ENCODE measurements at regions not wholly inside any gene's neighbourhood (a gene's known extent, or its start where the extent isn't known, plus 50 kb on each side); places are given as distances from the start of the nearest gene placed in this dataset.
A peak's percentile ranks its signal among the peaks of the same experiment; 100 is the strongest.

DNA sequence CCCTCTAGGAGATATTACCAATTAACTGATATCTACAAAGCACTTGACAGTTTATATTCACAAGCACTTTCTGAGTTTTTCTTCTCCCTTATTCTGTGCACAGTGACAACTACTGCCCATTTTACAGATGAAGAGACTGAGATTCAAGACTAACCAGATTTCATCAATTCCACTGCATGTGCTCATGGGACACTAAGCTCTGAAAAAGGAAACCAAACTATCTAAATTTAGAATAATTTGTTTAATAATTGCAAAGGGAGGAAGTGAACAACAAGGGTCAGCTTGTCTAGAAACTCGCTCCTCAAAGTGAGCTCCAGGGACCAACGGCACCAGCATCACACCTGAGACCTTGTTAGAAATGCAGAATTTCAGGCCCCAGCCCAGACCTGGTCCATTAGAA is 50.8 kb upstream of the MYLIP start:
- no peak for ATAC-seq
- H3K4me3 Mint-ChIP-seq, result no peak overlapping the region
- no peak overlapping the region for H3K27ac Mint-ChIP-seq
- peaks cover 22% of the 10 kb centered on the region for H3K27me3 Mint-ChIP-seq
- no peaks in the 10 kb centered on the region for H3K36me3 Mint-ChIP-seq
- no peaks in the 10 kb centered on the region for H3K9me3 Mint-ChIP-seq
- H3K4me1 Mint-ChIP-seq, result peaks cover 15% of the 10 kb centered on the region

DNA sequence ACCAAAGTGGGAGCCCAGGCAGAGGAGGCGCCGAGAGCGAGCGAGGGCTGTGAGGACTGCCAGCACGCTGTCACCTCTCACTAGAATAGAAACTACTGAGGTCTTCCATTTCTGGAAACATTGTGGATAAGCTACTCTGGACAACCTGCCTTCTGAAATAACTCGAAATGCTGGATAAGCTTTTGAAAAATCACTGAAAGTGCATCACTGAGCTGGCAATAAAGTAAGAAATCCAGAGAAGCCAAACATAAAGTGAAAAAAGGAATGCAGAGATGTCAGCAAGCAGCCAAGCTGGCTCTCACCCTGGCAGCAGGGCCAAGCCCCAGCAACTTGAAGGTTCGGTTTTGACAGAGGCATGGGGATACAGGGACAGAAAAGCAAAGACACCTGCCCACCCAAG is 59.2 kb upstream of the MYLIP start:
- no peaks in the 10 kb centered on the region for H3K9me3 Mint-ChIP-seq

DNA sequence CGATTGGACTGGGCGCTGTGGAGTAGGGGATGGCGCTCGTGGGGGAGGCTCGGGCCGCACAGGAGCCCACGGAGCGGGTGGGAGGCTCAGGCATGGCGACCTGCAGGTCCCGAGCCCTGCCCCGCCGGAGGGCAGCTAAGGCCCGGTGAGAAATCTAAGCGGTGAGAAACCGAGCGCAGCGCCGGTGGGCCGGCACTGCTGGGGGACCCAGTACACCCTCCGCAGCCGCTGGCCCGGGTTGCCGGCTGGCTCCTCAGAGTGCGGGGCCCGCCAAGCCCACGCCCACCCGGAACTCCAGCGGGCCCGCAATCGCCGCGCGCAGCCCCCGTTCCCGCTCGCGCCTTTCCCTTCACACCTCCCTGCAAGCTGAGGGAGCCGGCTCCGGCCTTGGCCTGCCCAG is 59.7 kb upstream of the MYLIP start:
- Mint-ChIP-seq H3K27ac (no peak overlapping the region), H3K9me3 (no peaks in the 10 kb centered on the region), H3K36me3 (no peaks in the 10 kb centered on the region), H3K27me3 (peaks cover 47% of the 10 kb centered on the region), H3K4me3 (no peak overlapping the region), H3K4me1 (no peaks in the 10 kb centered on the region)
- ATAC-seq, result peak; percentile 53

More for the DNA sequence above, 59.2 kb upstream of the MYLIP start:
- ATAC-seq, result no peak
- peaks cover 47% of the 10 kb centered on the region for H3K27me3 Mint-ChIP-seq
- H3K4me1 Mint-ChIP-seq, result no peaks in the 10 kb centered on the region
- no peak overlapping the region for H3K27ac Mint-ChIP-seq
- no peak overlapping the region for H3K4me3 Mint-ChIP-seq
- H3K36me3 Mint-ChIP-seq, result no peaks in the 10 kb centered on the region

DNA sequence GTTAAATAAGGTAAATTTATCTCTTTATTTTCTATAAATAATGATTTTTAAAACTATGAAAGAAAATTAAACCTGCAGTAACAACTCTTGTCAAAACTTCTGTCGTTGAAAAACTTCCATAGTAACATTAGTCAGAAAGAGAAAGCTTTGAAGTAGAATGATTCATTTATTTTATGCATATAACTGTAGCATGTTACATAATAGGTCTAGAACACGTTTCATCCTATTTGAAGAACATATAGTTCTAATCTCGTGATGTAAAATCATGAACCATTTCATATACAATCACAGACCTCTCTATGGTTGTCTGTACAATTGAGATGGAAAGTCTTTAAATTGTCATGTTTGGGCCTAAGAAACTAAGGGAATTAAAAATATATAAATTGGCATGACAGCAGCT is 61.3 kb upstream of the MYLIP start:
- Mint-ChIP-seq H3K4me1 (no peaks in the 10 kb centered on the region), H3K36me3 (no peaks in the 10 kb centered on the region), H3K27me3 (peaks cover 39% of the 10 kb centered on the region), H3K4me3 (no peak overlapping the region), H3K27ac (no peak overlapping the region), H3K9me3 (no peaks in the 10 kb centered on the region)
- no peak for ATAC-seq

DNA sequence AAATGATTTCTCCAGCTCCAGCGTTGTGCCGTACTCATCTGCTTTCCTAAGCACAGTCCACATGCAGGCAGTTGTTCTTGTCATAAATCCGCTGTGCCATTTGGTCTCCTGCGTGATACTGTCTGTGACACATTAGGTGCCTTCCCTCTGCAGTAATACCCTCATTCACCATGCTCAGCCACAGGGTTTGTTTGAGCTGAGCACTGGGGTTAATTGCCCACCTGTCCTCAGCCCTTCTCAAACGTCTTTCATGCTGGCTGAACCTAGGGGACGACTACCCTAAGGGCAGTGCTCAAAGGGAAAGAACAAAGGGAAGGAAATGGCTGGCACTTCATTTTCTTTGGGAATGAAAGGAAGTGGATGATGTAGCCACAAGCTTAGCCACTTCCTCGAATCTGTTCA is 64.2 kb upstream of the MYLIP start:
- Mint-ChIP-seq H3K4me3 (no peak overlapping the region), H3K27me3 (peaks cover 14% of the 10 kb centered on the region), H3K4me1 (no peaks in the 10 kb centered on the region)

DNA sequence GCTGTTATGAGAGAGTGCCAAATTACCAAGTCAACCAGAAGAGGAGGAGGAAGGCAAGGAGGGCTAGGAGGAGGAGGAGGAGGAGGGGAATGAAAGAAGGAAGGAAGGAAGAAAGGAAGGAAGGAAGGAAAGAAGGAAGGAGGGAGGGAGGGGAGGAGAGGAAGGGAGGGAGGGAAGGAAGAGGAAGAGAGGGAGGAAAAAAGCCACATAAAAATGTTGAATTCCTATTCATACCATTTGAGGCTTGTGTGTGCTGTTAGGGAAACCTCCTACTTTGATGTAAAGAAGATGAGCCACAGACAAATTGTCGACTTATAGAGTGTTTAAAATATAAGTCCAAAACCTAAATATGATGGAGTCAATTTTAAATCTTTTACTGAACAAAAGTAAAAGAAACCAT is 65.3 kb upstream of the MYLIP start:
- no peak for ATAC-seq
- Mint-ChIP-seq H3K27ac (no peak overlapping the region), H3K4me3 (no peak overlapping the region), H3K9me3 (no peaks in the 10 kb centered on the region), H3K4me1 (peaks cover 6% of the 10 kb centered on the region), H3K27me3 (peaks cover 14% of the 10 kb centered on the region), H3K36me3 (no peaks in the 10 kb centered on the region)

More for the DNA sequence above, 64.2 kb upstream of the MYLIP start:
- H3K9me3 Mint-ChIP-seq, result no peaks in the 10 kb centered on the region
- ATAC-seq, result no peak
- no peaks in the 10 kb centered on the region for H3K36me3 Mint-ChIP-seq
- H3K27ac Mint-ChIP-seq, result no peak overlapping the region

DNA sequence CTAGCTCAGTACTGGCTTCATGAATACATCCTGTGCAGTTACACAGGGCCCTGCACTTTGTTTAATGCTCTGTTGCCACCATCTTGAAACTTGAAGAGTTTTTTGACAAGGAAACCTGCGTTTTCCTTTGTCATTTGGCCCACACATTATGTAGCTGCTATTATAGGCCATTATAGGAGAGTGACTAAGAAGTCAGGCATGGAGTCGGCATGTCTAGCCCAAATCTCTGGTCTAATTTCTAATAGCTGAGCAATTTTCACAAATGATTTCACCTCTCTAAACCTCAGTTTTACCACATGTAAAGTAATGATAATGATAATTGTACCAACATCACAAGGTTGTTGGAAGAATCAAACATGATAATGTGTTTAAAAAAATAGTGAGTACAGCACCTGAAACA is 67.1 kb upstream of the MYLIP start:
- H3K4me1 Mint-ChIP-seq, result peaks cover 6% of the 10 kb centered on the region
- no peak overlapping the region for H3K27ac Mint-ChIP-seq
- no peaks in the 10 kb centered on the region for H3K36me3 Mint-ChIP-seq
- H3K4me3 Mint-ChIP-seq, result no peak overlapping the region
- no peak for ATAC-seq
- H3K27me3 Mint-ChIP-seq, result peaks cover 14% of the 10 kb centered on the region
- H3K9me3 Mint-ChIP-seq, result no peaks in the 10 kb centered on the region

DNA sequence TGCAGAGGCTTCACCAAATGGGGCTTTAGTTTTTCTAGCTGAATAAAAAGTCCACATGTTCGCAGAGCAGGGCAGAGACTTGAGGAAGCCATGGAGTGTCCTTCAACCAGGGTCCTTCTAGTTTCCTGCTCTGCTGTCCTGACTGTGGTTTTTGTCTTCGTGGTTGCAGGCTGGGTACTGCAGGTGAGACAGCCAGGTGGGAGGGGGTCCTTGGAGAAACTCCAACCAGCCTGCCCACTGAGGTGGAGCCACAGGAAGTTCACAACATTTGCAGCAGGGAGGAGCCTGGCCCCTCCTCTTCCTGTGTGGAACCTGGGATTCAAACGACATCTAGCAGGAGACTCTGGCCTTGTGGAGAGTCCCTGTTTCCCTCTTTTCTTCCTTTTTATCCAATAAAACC is 68.8 kb upstream of the MYLIP start:
- Mint-ChIP-seq H3K36me3 (no peaks in the 10 kb centered on the region), H3K4me3 (no peak overlapping the region), H3K9me3 (no peaks in the 10 kb centered on the region), H3K27me3 (peaks cover 2% of the 10 kb centered on the region), H3K27ac (no peak overlapping the region), H3K4me1 (peaks cover 6% of the 10 kb centered on the region)
- no peak for ATAC-seq

DNA sequence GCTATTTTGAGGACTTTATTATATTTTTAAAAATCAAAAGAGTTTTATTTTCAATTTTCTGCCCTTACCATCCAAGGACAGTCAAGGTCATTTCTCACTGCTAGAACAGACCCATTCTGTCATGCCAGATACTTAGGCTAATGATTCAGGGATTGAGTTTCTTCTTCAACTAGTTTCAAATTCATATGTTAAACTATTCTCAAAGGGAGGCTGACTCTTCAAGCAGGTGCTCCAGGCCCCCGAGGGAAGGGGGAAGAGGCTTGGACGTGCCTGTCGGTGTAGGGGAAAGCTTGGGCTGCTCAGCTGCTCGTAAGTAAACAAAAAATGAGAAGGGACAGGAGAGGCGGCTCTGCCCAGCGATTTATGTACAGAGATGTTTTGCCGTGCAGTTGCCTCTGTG is 69.4 kb upstream of the MYLIP start:
- no peaks in the 10 kb centered on the region for H3K27me3 Mint-ChIP-seq
- peaks cover 6% of the 10 kb centered on the region for H3K4me1 Mint-ChIP-seq
- peak overlapping the region; percentile 29 for H3K27ac Mint-ChIP-seq
- no peak for ATAC-seq
- no peaks in the 10 kb centered on the region for H3K9me3 Mint-ChIP-seq
- no peaks in the 10 kb centered on the region for H3K36me3 Mint-ChIP-seq
- no peak overlapping the region for H3K4me3 Mint-ChIP-seq

DNA sequence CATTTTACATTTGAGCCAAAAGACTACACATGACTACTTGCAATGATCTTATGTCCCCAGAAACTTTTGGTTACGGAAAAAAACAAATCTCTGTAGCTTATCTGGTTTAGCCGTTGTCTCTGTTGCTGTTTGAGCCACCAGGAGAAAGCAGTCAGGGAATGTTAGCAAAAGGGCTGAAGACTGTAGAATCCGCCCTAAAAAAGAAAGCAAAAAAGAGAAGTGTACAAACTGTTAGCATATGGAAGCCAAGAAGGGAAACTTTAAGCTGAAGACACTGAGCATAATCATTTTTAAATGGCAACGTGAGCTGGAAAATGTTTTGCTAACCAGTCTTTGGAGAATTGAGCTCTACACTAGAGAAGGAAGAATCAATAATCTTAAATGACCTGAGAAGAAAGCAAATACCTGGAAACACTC is 69.9 kb upstream of the MYLIP start:
- Mint-ChIP-seq H3K4me3 (no peak overlapping the region), H3K36me3 (no peaks in the 10 kb centered on the region)

DNA sequence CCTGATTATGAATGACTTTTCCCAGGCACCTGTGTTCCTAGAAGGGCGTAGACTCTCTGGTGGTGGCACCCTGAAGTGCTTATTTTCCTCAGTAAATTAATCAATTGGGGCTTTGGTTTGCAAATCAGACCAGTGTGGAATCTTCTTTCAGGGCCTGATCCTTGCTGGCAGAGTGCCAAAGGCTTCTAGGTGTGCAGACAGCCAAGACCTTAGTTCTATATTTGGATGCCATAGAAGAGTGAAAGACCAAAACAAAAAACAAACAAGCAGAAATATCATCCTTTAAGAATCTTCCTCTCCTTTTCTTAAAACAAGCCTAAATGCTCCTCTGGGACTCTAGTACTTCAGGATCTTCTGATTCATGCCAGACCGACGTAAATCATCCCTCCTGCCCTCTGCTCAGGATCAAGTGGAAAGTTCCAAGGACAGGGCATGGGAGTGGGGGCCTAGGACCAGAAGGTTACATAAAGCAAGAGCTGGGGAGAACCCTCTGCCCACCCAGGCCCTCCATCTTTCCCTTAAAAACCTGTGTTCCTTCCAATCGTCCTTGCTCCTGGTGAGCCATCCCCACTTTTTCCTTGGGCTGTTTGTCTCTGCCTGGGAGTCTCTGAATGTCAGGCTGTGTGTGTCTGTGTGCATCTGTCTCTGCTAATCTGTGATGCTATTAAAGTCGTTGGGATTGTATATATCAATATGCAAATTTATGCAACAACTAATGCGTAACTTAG is 70.5 kb upstream of the MYLIP start:
- Mint-ChIP-seq H3K4me3 (no peak overlapping the region), H3K9me3 (no peaks in the 10 kb centered on the region), H3K36me3 (no peaks in the 10 kb centered on the region), H3K27ac (peak overlapping the region; percentile 29), H3K27me3 (no peaks in the 10 kb centered on the region), H3K4me1 (peaks cover 6% of the 10 kb centered on the region)
- ATAC-seq, result no peak

More for the DNA sequence above, 69.9 kb upstream of the MYLIP start:
- Mint-ChIP-seq H3K27me3 (no peaks in the 10 kb centered on the region), H3K9me3 (no peaks in the 10 kb centered on the region), H3K4me1 (peaks cover 6% of the 10 kb centered on the region), H3K27ac (peak overlapping the region; percentile 29)
- ATAC-seq, result no peak

DNA sequence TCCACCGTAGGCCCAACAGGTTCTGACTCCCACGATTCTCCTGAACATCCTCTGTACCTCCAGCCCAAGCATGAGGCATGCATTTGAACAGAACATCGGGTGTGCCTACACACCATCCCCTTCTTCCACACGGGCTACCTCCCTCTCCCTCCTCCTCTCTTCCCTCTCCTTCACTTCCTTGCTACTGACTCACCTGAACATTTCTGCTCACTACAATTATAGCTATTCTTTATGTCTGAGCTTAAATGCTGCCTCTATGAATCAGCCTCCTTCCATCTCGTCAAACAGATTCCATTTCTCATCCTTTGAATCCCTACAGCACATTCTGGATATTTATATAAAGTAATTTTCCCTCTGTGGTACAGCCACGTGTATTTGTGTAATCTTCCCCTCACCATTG is 71.4 kb upstream of the MYLIP start:
- Mint-ChIP-seq H3K9me3 (no peaks in the 10 kb centered on the region), H3K27ac (no peak overlapping the region), H3K4me1 (peaks cover 6% of the 10 kb centered on the region), H3K27me3 (no peaks in the 10 kb centered on the region), H3K4me3 (no peak overlapping the region), H3K36me3 (no peaks in the 10 kb centered on the region)
- ATAC-seq, result no peak

DNA sequence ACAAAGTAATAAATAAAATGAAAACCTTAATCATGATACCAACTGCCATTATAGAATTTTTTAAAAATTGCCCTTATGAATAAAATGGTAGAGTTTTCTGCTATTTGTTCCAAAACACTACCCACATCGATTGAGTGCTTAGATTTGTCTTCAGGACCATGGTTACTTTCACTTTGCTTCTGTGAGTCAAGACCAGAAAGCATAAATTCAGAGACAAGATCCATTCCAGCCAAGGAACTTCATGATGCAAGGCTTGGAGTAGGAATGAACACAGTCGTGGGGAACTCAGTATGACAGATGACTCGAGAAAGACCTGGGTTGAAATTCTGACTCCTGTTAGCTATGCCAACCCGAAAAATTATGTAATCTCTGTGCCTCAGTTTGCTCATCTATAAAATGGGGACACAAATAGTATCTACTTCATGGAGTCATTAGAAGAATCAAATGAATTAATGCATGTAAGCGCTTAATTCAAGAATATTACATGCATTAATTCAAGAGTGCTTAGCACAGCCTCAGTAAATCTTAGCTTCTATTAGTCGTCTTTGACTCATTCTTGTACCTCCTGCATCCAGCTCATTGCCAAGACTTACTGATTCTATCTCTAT is 72.5 kb upstream of the MYLIP start:
- Mint-ChIP-seq H3K36me3 (no peaks in the 10 kb centered on the region), H3K27me3 (no peaks in the 10 kb centered on the region), H3K4me3 (no peak overlapping the region), H3K27ac (no peak overlapping the region), H3K9me3 (no peaks in the 10 kb centered on the region), H3K4me1 (peaks cover 6% of the 10 kb centered on the region)
- ATAC-seq, result no peak

DNA sequence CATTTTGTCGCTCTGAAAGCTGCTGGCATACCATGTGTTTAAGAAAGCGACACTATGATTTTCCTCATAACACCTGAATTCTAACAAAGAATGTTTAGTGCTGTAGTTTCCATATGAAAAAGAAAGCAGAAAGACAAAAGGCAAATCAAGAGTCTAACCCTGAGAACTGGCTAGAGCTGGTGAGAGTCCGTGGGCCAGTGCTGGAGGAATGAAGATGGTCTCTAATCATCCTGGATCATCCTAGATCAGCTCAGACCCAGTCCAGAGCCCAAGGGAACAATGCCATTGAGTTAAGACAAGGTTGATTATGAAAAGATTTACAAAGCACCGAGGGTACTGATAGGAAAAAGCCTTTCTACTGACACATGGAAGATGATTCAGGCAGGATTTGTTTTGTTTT is 73.0 kb upstream of the MYLIP start:
- H3K27me3 Mint-ChIP-seq, result no peaks in the 10 kb centered on the region
- H3K36me3 Mint-ChIP-seq, result no peaks in the 10 kb centered on the region
- ATAC-seq, result no peak

DNA sequence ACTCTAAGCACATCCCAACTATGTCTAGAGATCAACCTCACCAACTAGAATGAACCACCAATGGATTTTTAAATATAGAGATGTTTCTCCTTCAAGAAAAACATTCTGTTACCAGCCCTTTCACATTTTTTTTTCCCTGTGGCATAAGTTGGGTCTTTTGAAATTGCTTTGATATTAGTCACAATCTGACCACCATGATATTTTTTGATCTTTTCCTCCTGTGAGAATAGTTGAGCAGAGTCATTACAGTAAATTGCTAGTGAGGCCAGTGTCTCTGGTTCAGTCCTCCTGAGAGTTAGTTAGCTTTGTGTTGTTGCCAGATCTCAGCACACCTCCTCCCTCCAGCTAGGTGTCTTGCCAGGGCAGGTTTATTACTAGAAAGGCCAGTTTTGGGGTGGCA is 79.7 kb upstream of the MYLIP start:
- Mint-ChIP-seq H3K27me3 (no peaks in the 10 kb centered on the region), H3K27ac (peak overlapping the region; percentile 23), H3K4me3 (no peak overlapping the region), H3K36me3 (no peaks in the 10 kb centered on the region), H3K4me1 (peaks cover 2% of the 10 kb centered on the region), H3K9me3 (no peaks in the 10 kb centered on the region)
- ATAC-seq, result no peak

More for the DNA sequence above, 73.0 kb upstream of the MYLIP start:
- H3K4me3 Mint-ChIP-seq, result no peak overlapping the region
- H3K4me1 Mint-ChIP-seq, result peaks cover 6% of the 10 kb centered on the region
- H3K27ac Mint-ChIP-seq, result no peak overlapping the region
- no peaks in the 10 kb centered on the region for H3K9me3 Mint-ChIP-seq

DNA sequence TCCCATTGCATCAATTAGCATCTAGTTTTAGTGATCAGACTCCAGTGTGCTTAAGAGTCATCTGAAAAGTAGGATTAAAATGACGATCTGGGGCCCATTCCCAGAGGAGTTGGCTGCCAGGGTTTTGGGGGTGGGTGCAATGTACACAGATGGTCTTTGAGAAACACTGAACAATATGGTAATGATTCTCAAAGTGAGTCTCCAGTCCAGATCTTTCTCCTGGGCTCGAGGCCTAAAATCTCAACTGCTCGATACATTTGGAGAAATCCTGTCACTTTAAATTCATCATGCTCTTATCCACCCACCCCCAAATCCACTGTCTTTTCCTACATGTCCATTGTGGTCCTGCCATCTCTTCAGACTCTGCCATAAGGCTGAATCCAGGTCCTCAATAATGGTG is 80.7 kb upstream of the MYLIP start:
- Mint-ChIP-seq H3K4me3 (no peak overlapping the region), H3K36me3 (no peaks in the 10 kb centered on the region), H3K27ac (no peak overlapping the region), H3K4me1 (peaks cover 11% of the 10 kb centered on the region), H3K9me3 (no peaks in the 10 kb centered on the region), H3K27me3 (no peaks in the 10 kb centered on the region)
- no peak for ATAC-seq

All from stimulated activated memory B cell treated with anti-CD40 and anti-IgM and Interleukin-4, amounts not matched to agents 10 μg/mL and 1 μg/mL and 100 μg/mL, for 72 hours (primary cell).